ENCODE measurements at regions not wholly inside any gene's neighbourhood (a gene's known extent, or its start where the extent isn't known, plus 50 kb on each side); places are given as distances from the start of the nearest gene placed in this dataset.

GRCh38 chr9:108680946-108681345 is 174.8 kb downstream of the ACTL7B start:
- ChIA-PET CTCF (no interaction called here), POLR2A (ENCODE audit: unreplicated experiment) (no interaction called here)
- no peak overlapping the region for H3K27ac ChIP-seq (ENCODE audit: low read length)
- DNase-seq (no peak), ATAC-seq (no peak)
- intact Hi-C loops (cut with micrococcal nuclease) = no loop called here
- H3F3A ChIP-seq (ENCODE audit: low read length, unreplicated experiment) = no peaks in the 10 kb centered on the region
- no peaks in the 10 kb centered on the region for H3K4me1 ChIP-seq (ENCODE audit: insufficient read depth, low read length)
- H3K27me3 ChIP-seq (ENCODE audit: low read length) = no peaks in the 10 kb centered on the region
- TF ChIP-seq EZH2 (IDR thresholded peaks at IDR 0.05; ENCODE audit: low read length, unreplicated experiment) (no peak), CTCF (conservative IDR thresholded peaks at IDR 0.05; ENCODE audit: low read depth, low read length) (no peak), EZH2phosphoT487 (IDR thresholded peaks at IDR 0.05; ENCODE audit: borderline replicate concordance, low read length) (no peak)
- no peak overlapping the region for H3K4me3 ChIP-seq (ENCODE audit: low read length)
- no peak overlapping the region for H2AFZ ChIP-seq (ENCODE audit: low read length)
- H3K36me3 ChIP-seq (ENCODE audit: low read depth, low read length) = no peaks in the 10 kb centered on the region
- no peak overlapping the region for H3K4me2 ChIP-seq (ENCODE audit: low read length)
- no peak overlapping the region for H3K9ac ChIP-seq (ENCODE audit: low read length)
- H3K79me2 ChIP-seq (ENCODE audit: low read length) = no peaks in the 10 kb centered on the region
- H3K9me2 ChIP-seq (replicated peaks; ENCODE audit: low read length) = no peaks in the 10 kb centered on the region
- H4K20me1 ChIP-seq (ENCODE audit: low read length) = no peaks in the 10 kb centered on the region
- no peaks in the 10 kb centered on the region for H3K9me3 ChIP-seq (ENCODE audit: low read length)
- BruUV-seq (replicated peaks) = no TSS peak

- POLR2A ChIA-PET (ENCODE audit: unreplicated experiment) = no interaction called here
- Histone ChIP-seq H3K9me3 (ENCODE audit: low read length) (no peaks in the 10 kb centered on the region), H3K27ac (ENCODE audit: low read length) (no peak overlapping the region), H3K79me2 (ENCODE audit: low read length) (no peaks in the 10 kb centered on the region), H3K27me3 (ENCODE audit: low read length) (no peaks in the 10 kb centered on the region), H3K36me3 (ENCODE audit: low read depth, low read length) (no peaks in the 10 kb centered on the region), H3K9me2 (replicated peaks; ENCODE audit: low read length) (no peaks in the 10 kb centered on the region), H3K4me1 (ENCODE audit: insufficient read depth, low read length) (peaks cover 6% of the 10 kb centered on the region; the same call in 1 of the 2 replicates), H3K4me3 (ENCODE audit: low read length) (no peak overlapping the region), H3K9ac (ENCODE audit: low read length) (no peak overlapping the region), H4K20me1 (ENCODE audit: low read length) (no peaks in the 10 kb centered on the region), H3K4me2 (ENCODE audit: low read length) (no peak overlapping the region), H3F3A (ENCODE audit: low read length, unreplicated experiment) (no peaks in the 10 kb centered on the region), H2AFZ (ENCODE audit: low read length) (no peak overlapping the region)
- DNase-seq (no peak), ATAC-seq (no peak)
- intact Hi-C loops (cut with micrococcal nuclease) = loop anchor here (10.0 kb wide), 1 partner anchor 113 kb away; no protein-coding TSS in a partner anchor
- BruUV-seq (replicated peaks) = no TSS peak
- TF ChIP-seq CTCF (conservative IDR thresholded peaks at IDR 0.05; ENCODE audit: low read depth, low read length) (no peak), EZH2phosphoT487 (IDR thresholded peaks at IDR 0.05; ENCODE audit: borderline replicate concordance, low read length) (no peak), EZH2 (IDR thresholded peaks at IDR 0.05; ENCODE audit: low read length, unreplicated experiment) (no peak)
- CTCF ChIA-PET = no interaction called here
These were observed 178.0 kb downstream of the ACTL7B start for GRCh38 chr9:108677776-108678175.

- no TSS peak for BruUV-seq (replicated peaks)
These were observed 179.4 kb downstream of the ACTL7B start for GRCh38 chr9:108676355-108676754.

More at GRCh38 chr9:108676355-108676754, 179.4 kb downstream of the ACTL7B start:
- ChIA-PET POLR2A (ENCODE audit: unreplicated experiment) (no interaction called here), CTCF (no interaction called here)
- H3K36me3 ChIP-seq (ENCODE audit: low read depth, low read length) = no peaks in the 10 kb centered on the region
- H3K9me2 ChIP-seq (replicated peaks; ENCODE audit: low read length) = no peaks in the 10 kb centered on the region
- no peak for TF ChIP-seq EZH2phosphoT487 (IDR thresholded peaks at IDR 0.05; ENCODE audit: borderline replicate concordance, low read length)
- TF ChIP-seq EZH2 (IDR thresholded peaks at IDR 0.05; ENCODE audit: low read length, unreplicated experiment) = no peak
- TF ChIP-seq CTCF (conservative IDR thresholded peaks at IDR 0.05; ENCODE audit: low read depth, low read length) = no peak
- H2AFZ ChIP-seq (ENCODE audit: low read length) = no peak overlapping the region
- intact Hi-C loops (cut with micrococcal nuclease) = loop anchor here (10.0 kb wide), 1 partner anchor 112 kb away; no protein-coding TSS in a partner anchor
- H3K9ac ChIP-seq (ENCODE audit: low read length) = no peak overlapping the region
- no peak overlapping the region for H3K27ac ChIP-seq (ENCODE audit: low read length)
- no peaks in the 10 kb centered on the region for H3K9me3 ChIP-seq (ENCODE audit: low read length)
- H3K4me1 ChIP-seq (ENCODE audit: insufficient read depth, low read length) = peaks cover 8% of the 10 kb centered on the region; the same call in 1 of the 2 replicates
- no peak overlapping the region for H3K4me3 ChIP-seq (ENCODE audit: low read length)
- H4K20me1 ChIP-seq (ENCODE audit: low read length) = no peaks in the 10 kb centered on the region
- DNase-seq (no peak), ATAC-seq (no peak)
- no peaks in the 10 kb centered on the region for H3K27me3 ChIP-seq (ENCODE audit: low read length)
- H3K79me2 ChIP-seq (ENCODE audit: low read length) = no peaks in the 10 kb centered on the region
- no peaks in the 10 kb centered on the region for H3F3A ChIP-seq (ENCODE audit: low read length, unreplicated experiment)
- no peak overlapping the region for H3K4me2 ChIP-seq (ENCODE audit: low read length)
